Lower lobe of right lung (tissue), 2 donors: ENCODE measurements at regions not wholly inside any gene's neighbourhood (a gene's known extent, or its start where the extent isn't known, plus 50 kb on each side); places are given as distances from the start of the nearest gene placed in this dataset.
"Not testable (repeated sequence)": the region's sequence is repeated elsewhere in the genome, so short reads cannot be mapped to it uniquely, and the experiment has no call there.

Experiments
- ATAC-seq, 2 donors: fragments of 200-7000 bp; cut with Tn5 transposase; one replicate each; pipeline ENCODE4 v1.9.1; 2020 to 2022; ENCODE audit warnings: mild to moderate bottlenecking in 2 of 2, moderate library complexity in 2 of 2
- DNase-seq: peaks from one replicate; pipeline ENCODE4 v3.0.0-alpha.2; 2020
- H3K27ac ChIP-seq: fragments of 200-600 bp; one replicate; pipeline ENCODE4 v1.8.0; 2022
- H3K27me3 ChIP-seq: fragments of 200-600 bp; one replicate; pipeline ENCODE4 v1.8.0; 2022; ENCODE audit warnings: low read depth
- H3K36me3 ChIP-seq: fragments of 200-600 bp; one replicate; pipeline ENCODE4 v1.8.0; 2022; ENCODE audit warnings: mild to moderate bottlenecking
- H3K4me1 ChIP-seq: fragments of 200-600 bp; one replicate; pipeline ENCODE4 v1.8.0; 2022
- H3K4me3 ChIP-seq: fragments of 200-600 bp; one replicate; pipeline ENCODE4 v1.8.0; 2022; ENCODE audit warnings: mild to moderate bottlenecking
- H3K9me3 ChIP-seq: fragments of 200-600 bp; one replicate; pipeline ENCODE4 v1.8.0; 2022
- intact Hi-C: fragments of 100-400 bp; cut with DNase I; formaldehyde crosslinking; loops from one replicate; pipeline ENCODE4 v1.11.0; 2022
- TF ChIP-seq, protein P1 (sequence below): fragments of 200-600 bp; IDR thresholded peaks from one replicate; pipeline ENCODE4 v1.8.0; 2022; ENCODE audit warnings: antibody characterized with exemption, mild to moderate bottlenecking
- donor health status: DM: no; HTN: yes; CAD: no; lungs with severe emphysema.

DNA sequence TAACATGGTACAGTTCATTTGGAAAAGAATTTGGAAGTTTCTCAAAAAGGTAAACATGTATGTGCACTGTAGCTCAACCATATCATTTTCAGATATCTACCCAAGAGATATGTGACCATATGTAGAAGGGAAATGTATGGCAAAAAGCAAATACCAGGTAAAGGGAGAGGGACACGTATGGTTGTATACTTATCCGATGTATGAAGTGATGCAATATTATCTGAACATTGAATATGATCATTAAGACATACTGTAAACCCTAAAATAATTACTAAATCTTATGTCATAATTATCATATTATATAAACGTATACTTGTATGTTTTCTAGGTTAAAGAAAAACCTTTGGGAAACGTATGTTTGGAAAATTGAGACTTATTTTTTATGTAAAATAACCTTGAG is 367.5 kb upstream of the KCND2 start:
- no peaks in the 10 kb centered on the region for H3K4me1 ChIP-seq
- no peak overlapping the region for H3K4me3 ChIP-seq
- DNase-seq (no peak), ATAC-seq (no peak)
- no peaks in the 10 kb centered on the region for H3K36me3 ChIP-seq
- no peak overlapping the region for H3K27ac ChIP-seq
- H3K9me3 ChIP-seq, result no peaks in the 10 kb centered on the region
- intact Hi-C loops, result no loop called here
- TF ChIP-seq, protein P1, sequence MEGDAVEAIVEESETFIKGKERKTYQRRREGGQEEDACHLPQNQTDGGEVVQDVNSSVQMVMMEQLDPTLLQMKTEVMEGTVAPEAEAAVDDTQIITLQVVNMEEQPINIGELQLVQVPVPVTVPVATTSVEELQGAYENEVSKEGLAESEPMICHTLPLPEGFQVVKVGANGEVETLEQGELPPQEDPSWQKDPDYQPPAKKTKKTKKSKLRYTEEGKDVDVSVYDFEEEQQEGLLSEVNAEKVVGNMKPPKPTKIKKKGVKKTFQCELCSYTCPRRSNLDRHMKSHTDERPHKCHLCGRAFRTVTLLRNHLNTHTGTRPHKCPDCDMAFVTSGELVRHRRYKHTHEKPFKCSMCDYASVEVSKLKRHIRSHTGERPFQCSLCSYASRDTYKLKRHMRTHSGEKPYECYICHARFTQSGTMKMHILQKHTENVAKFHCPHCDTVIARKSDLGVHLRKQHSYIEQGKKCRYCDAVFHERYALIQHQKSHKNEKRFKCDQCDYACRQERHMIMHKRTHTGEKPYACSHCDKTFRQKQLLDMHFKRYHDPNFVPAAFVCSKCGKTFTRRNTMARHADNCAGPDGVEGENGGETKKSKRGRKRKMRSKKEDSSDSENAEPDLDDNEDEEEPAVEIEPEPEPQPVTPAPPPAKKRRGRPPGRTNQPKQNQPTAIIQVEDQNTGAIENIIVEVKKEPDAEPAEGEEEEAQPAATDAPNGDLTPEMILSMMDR, result no peak
- no peaks in the 10 kb centered on the region for H3K27me3 ChIP-seq

DNA sequence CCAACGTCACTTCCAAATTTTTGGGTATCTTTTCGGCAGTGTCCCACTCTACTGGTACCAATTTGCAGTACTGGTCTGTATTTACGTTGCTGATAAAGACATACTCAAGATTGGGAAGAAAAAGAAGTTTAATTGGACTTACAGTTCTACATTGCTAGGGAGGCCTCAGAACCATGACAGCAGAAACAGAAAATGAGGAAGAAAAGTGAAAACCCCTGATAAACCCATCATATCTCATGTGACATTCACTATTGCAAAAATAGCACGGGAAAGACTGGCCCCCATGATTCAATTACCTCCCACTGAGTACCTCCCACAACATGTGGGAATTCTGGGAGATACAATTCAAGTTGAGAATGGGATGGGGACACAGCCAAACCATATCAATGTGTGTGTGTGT is 364.0 kb upstream of the KCND2 start:
- ATAC-seq (no peak), DNase-seq (no peak)
- TF ChIP-seq, protein P1, result no peak
- H3K9me3 ChIP-seq, result no peaks in the 10 kb centered on the region
- intact Hi-C loops, result no loop called here
- no peaks in the 10 kb centered on the region for H3K27me3 ChIP-seq
- H3K4me1 ChIP-seq, result no peaks in the 10 kb centered on the region
- no peaks in the 10 kb centered on the region for H3K36me3 ChIP-seq
- H3K4me3 ChIP-seq, result no peak overlapping the region
- H3K27ac ChIP-seq, result no peak overlapping the region

DNA sequence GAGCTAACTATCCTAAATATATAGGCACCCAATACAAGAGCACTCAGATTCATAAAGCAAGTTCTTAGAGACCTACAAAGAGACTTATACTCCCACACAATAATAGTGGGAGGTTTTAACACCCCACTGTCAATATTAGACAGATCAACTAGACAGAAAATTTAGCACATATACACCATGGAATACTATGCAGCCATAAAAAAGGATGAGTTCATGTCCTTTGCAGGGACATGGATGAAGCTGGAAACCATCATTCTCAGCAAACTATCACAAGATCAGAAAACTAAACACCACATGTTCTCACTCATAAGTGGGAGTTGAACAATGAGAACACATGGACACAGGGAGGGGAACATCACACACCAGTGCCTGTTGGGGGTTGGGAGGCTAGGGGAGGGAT is 358.9 kb upstream of the KCND2 start:
- H3K36me3 ChIP-seq, H3K27ac ChIP-seq, H3K9me3 ChIP-seq, intact Hi-C loops, DNase-seq, H3K4me3 ChIP-seq, H3K27me3 ChIP-seq, ATAC-seq, H3K4me1 ChIP-seq: not testable (repeated sequence)

DNA sequence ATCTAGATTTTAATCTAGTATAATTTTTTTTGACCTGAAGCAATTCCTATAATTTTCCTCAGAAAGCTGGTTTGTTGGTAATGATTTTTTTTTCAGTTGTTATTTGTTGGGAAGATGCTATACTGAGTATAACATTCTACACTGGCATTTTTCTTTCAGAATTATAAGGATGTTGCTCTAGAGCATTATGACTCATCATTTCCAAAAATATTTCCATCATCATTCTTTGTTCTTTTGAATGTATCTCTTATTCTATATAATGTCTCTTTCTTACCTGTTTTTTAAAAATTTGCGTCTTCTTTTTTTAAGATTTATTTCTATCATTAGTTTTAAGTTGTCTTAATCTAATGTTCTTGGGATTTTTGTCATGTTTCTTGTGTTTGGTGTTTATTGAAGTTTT is 356.5 kb upstream of the KCND2 start:
- no peak for ATAC-seq
- H3K4me1 ChIP-seq, result no peaks in the 10 kb centered on the region
- no peak overlapping the region for H3K27ac ChIP-seq
- no peaks in the 10 kb centered on the region for H3K36me3 ChIP-seq
- no peak overlapping the region for H3K4me3 ChIP-seq
- H3K27me3 ChIP-seq, result no peaks in the 10 kb centered on the region
- TF ChIP-seq, protein P1, result no peak
- H3K9me3 ChIP-seq, result no peaks in the 10 kb centered on the region
- no peak for DNase-seq
- intact Hi-C loops, result no loop called here

DNA sequence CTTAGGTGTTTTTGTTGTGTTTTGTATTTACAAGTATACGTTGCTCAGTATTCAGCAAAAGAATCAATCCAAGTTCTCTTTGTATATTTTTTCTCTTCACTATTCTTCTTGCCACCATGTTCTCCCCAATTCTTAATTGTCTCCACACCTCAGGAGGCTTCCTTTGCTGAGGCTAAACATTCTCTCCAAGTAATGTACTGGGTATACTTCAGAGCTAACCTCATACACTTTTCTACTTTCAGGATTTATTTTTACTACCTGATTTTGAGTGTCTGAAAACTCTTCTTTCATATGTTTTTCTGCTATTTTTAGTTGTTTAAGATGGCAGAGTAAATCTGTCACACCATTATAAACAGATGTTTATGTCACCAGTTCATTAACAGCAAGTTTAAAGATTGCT is 354.8 kb upstream of the KCND2 start:
- H3K4me1 ChIP-seq, result no peaks in the 10 kb centered on the region
- intact Hi-C loops, result no loop called here
- no peak overlapping the region for H3K27ac ChIP-seq
- no peak for ATAC-seq
- H3K4me3 ChIP-seq, result no peak overlapping the region
- TF ChIP-seq, protein P1, result no peak
- no peaks in the 10 kb centered on the region for H3K9me3 ChIP-seq
- no peaks in the 10 kb centered on the region for H3K36me3 ChIP-seq
- no peak for DNase-seq
- H3K27me3 ChIP-seq, result no peaks in the 10 kb centered on the region

DNA sequence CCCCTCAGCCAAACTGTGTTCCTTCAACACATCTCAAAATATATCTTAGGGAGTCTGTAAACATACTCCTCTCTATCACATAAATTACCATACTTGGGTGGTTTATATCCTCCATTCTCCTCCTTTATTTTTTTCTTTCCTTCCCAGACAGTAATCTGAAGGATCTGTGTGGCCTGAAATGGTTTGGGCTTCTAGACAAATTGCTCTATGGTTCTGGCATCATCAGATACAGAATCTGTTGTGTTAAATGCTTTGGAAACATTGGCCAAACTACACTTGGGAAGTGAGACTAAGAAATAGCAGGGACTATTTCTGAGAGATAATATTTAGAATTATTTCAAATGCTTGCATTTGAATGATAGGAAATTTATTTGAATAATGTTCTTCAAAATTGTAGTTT is 353.0 kb upstream of the KCND2 start:
- no peaks in the 10 kb centered on the region for H3K36me3 ChIP-seq
- H3K4me3 ChIP-seq, result no peak overlapping the region
- no peaks in the 10 kb centered on the region for H3K4me1 ChIP-seq
- DNase-seq (no peak), ATAC-seq (no peak)
- no peaks in the 10 kb centered on the region for H3K9me3 ChIP-seq
- TF ChIP-seq, protein P1, result no peak
- no peaks in the 10 kb centered on the region for H3K27me3 ChIP-seq
- intact Hi-C loops, result no loop called here
- H3K27ac ChIP-seq, result no peak overlapping the region
